Stomach (tissue), 8 donors: ENCODE measurements at regions not wholly inside any gene's neighbourhood (a gene's known extent, or its start where the extent isn't known, plus 50 kb on each side); places are given as distances from the start of the nearest gene placed in this dataset.

ENCODE experiments used
- DNase-seq, 2 donors: peaks; one replicate each; pipeline versions ENCODE4 v3.0.0 to v3.0.0-alpha.2; 2013 to 2019
- H3K27ac ChIP-seq, 5 donors: fragments of 200-600 bp in 4 of 5; sonication (generic) in 4 of 5; one replicate each; pipeline ENCODE4 v1.5.1; 2013 to 2019; ENCODE audit warnings: mild to moderate bottlenecking in 1 of 5, moderate library complexity in 1 of 5
- H3K27me3 ChIP-seq, 3 donors: fragments of 200-600 bp; sonication (generic); one replicate each; pipeline ENCODE4 v1.5.1; 2017 to 2019; ENCODE audit warnings: mixed run types in 1 of 3
- H3K36me3 ChIP-seq, 4 donors: fragments of 200-600 bp; sonication (generic); 1 replicate in 3 of 4; 2 replicates in 1 of 4; pipeline ENCODE4 v1.5.1; 2016 to 2019
- H3K4me1 ChIP-seq, 4 donors: fragments of 200-600 bp; sonication (generic); one replicate each; pipeline ENCODE4 v1.5.1; 2016 to 2019
- H3K4me3 ChIP-seq, 4 donors: fragments of 200-600 bp; sonication (generic) in 3 of 4; one replicate each; pipeline ENCODE4 v1.5.1; 2016 to 2019; ENCODE audit warnings: mild to moderate bottlenecking in 1 of 4
- H3K9me3 ChIP-seq, 4 donors: fragments of 200-600 bp; sonication (generic); one replicate each; pipeline ENCODE4 v1.5.1; 2016 to 2019
- EP300 ChIP-seq: sonication (generic); formaldehyde crosslinking; IDR thresholded peaks from one replicate; pipeline ENCODE4 v1.6.1; 2017; ENCODE audit warnings: antibody characterized with exemption
- POLR2A ChIP-seq, 4 donors: fragments of 450-650 bp; IDR thresholded peaks; one replicate each; pipeline ENCODE4 v1.6.1; 2016; ENCODE audit warnings: antibody characterized with exemption in 4 of 4, control low read depth in 2 of 4, mild to moderate bottlenecking in 1 of 4, moderate library complexity in 1 of 4
- POLR2AphosphoS5 ChIP-seq, 3 donors: sonication (generic); formaldehyde crosslinking; IDR thresholded peaks; one replicate each; pipeline ENCODE4 v1.6.1; 2016; ENCODE audit warnings: antibody characterized with exemption in 3 of 3
- WGBS, 5 donors: extraction: QIAGEN DNeasy Blood & Tissue Kit in 3 of 5; methylation state at CpG; one replicate each; pipeline versions ENCODE4 v1.1.5 to v1.1.7; 2013 to 2018; 5-methylcytosine and 5-hydroxymethylcytosine counted together
- intact Hi-C: fragments of 100-400 bp; cut with DNase I; formaldehyde crosslinking; loops from one replicate; pipeline ENCODE4 v1.15.1; 2023; ENCODE audit warnings: low total_unique reads
- TF ChIP-seq, protein P1 (sequence below), 7 experiments: fragments of 450-650 bp in 4 of 7; fragments of 200-600 bp in 3 of 7; sonication (generic) in 3 of 7; IDR thresholded peaks; one replicate each; pipeline ENCODE4 v1.5.1; 2016 to 2019; ENCODE audit warnings: antibody characterized with exemption in 7 of 7, control low read depth in 2 of 7, mild to moderate bottlenecking in 1 of 7
- donor health status: healthy with polysubstance abuse.
- donor health status: Bipolar disorder and iron deficiency.
- donor health status: healthy.

DNA sequence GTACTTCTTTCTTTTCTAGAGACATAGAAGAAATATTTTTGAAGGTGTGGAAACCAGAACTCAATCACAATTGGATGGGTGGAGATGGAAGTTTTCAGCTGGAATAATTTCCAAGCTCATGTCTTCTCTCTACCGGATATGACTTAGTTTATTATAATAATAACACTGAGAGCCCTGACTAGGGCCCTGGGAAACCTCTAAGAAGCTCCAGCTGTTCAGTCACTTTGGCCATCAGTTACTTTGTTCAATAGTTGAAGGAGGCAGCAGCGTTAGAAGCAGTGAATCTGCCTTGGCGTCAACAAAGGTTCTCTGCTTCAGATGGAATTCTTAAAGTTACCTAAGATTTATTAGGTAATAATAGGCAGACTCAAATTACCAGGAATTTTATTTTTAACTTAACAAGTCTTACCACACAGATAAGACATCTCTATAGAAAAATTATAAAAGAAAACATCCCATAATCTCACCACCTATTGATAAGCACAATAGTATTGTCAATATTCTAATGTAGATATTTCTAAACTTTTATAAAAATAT is 293.8 kb upstream of the CHAC2 start:
- Histone ChIP-seq H3K9me3 (no peaks in the 10 kb centered on the region), H3K27ac (no peak overlapping the region), H3K4me3 (no peak overlapping the region), H3K27me3 (no peaks in the 10 kb centered on the region), H3K4me1 (no peaks in the 10 kb centered on the region), H3K36me3 (no peaks in the 10 kb centered on the region)
- TF ChIP-seq, protein P1, sequence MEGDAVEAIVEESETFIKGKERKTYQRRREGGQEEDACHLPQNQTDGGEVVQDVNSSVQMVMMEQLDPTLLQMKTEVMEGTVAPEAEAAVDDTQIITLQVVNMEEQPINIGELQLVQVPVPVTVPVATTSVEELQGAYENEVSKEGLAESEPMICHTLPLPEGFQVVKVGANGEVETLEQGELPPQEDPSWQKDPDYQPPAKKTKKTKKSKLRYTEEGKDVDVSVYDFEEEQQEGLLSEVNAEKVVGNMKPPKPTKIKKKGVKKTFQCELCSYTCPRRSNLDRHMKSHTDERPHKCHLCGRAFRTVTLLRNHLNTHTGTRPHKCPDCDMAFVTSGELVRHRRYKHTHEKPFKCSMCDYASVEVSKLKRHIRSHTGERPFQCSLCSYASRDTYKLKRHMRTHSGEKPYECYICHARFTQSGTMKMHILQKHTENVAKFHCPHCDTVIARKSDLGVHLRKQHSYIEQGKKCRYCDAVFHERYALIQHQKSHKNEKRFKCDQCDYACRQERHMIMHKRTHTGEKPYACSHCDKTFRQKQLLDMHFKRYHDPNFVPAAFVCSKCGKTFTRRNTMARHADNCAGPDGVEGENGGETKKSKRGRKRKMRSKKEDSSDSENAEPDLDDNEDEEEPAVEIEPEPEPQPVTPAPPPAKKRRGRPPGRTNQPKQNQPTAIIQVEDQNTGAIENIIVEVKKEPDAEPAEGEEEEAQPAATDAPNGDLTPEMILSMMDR (IDR thresholded peaks at IDR 0.05) = no peak
- TF ChIP-seq POLR2A (IDR thresholded peaks at IDR 0.05) = no peak
- no peak for TF ChIP-seq EP300
- no peak for TF ChIP-seq POLR2AphosphoS5 (IDR thresholded peaks at IDR 0.05)
- WGBS, 5 donors = 67 to 76% (median 69%) methylated on average over 3 of the region's 3 CpGs
- intact Hi-C loops = no loop called here
- peak in 1 of 2 donors; percentile 26 for DNase-seq

DNA sequence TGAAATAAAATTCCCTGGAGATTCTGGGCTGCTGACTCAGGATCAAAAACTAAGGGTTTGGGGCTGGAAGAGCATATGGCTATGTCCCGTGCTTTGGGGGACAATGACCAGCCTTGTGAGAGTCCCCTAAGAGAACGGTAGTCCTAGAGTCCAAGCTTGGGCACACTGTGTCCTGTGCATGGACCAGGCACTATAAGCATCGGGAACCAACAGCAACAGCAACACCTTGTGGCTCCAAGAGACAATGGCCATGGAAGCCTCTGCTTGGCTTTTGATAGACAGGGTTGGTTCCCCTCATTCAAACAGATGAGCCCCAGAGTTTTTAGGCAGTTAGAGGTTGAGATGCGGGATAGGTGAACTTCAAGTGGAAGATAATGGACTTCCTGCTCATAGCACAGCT is 294.4 kb upstream of the CHAC2 start:
- H3K4me3 ChIP-seq = no peak overlapping the region
- H3K27ac ChIP-seq = no peak overlapping the region
- TF ChIP-seq POLR2AphosphoS5 (IDR thresholded peaks at IDR 0.05) (no peak), EP300 (no peak), POLR2A (IDR thresholded peaks at IDR 0.05) (no peak)
- TF ChIP-seq, protein P1 (IDR thresholded peaks at IDR 0.05) = peak in 1 of 7 experiments; percentile 11
- H3K9me3 ChIP-seq = no peaks in the 10 kb centered on the region
- no peaks in the 10 kb centered on the region for H3K27me3 ChIP-seq
- no peaks in the 10 kb centered on the region for H3K36me3 ChIP-seq
- H3K4me1 ChIP-seq = no peaks in the 10 kb centered on the region
- WGBS, 5 donors = 64 to 78% (median 68%) methylated on average over 4 of the region's 4 CpGs
- peak in 1 of 2 donors; percentile 6 for DNase-seq
- intact Hi-C loops = no loop called here

DNA sequence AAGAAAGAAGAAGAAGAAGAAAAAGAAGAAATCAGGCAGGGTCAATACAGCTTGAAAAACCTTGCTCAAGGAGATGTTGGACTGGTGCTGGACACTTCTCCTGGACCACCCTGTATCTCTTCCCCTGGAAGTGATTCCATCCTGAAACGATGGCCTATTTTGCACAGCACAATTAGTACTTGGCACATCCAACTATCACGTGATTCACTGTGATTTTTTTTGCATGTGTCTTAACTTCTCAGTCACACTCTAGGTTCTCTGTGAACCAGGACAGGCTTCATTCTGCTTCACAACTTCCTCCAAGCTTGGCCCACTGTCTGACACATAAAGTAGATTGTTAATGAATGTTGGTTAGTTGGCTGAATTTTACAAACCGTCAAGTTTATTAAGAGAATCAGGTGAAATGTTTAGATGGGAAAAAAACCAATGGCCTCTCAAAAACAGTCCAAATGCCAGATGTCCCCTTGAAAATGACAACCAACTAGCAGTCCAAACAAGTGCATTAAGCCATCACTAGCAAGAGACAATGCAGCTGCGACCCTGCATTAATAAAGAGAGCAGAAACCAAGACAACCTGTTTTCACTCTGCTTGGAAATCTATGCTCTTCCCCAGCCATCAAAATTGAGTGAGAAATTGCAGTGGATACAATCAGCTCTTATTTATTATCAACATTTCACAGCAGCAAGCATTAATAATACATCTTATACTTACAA is 300.0 kb upstream of the CHAC2 start:
- Histone ChIP-seq H3K27ac (no peak overlapping the region), H3K27me3 (no peaks in the 10 kb centered on the region), H3K9me3 (no peaks in the 10 kb centered on the region), H3K4me3 (no peak overlapping the region), H3K4me1 (no peaks in the 10 kb centered on the region), H3K36me3 (no peaks in the 10 kb centered on the region)
- intact Hi-C loops = no loop called here
- TF ChIP-seq POLR2AphosphoS5 (IDR thresholded peaks at IDR 0.05) = no peak
- no peak for TF ChIP-seq POLR2A (IDR thresholded peaks at IDR 0.05)
- TF ChIP-seq, protein P1 (IDR thresholded peaks at IDR 0.05) = no peak
- no peak for TF ChIP-seq EP300
- WGBS, 5 donors = 49 to 77% (median 66%) methylated on average over 4 of the region's 4 CpGs
- DNase-seq = peak in 1 of 2 donors; percentile 72

DNA sequence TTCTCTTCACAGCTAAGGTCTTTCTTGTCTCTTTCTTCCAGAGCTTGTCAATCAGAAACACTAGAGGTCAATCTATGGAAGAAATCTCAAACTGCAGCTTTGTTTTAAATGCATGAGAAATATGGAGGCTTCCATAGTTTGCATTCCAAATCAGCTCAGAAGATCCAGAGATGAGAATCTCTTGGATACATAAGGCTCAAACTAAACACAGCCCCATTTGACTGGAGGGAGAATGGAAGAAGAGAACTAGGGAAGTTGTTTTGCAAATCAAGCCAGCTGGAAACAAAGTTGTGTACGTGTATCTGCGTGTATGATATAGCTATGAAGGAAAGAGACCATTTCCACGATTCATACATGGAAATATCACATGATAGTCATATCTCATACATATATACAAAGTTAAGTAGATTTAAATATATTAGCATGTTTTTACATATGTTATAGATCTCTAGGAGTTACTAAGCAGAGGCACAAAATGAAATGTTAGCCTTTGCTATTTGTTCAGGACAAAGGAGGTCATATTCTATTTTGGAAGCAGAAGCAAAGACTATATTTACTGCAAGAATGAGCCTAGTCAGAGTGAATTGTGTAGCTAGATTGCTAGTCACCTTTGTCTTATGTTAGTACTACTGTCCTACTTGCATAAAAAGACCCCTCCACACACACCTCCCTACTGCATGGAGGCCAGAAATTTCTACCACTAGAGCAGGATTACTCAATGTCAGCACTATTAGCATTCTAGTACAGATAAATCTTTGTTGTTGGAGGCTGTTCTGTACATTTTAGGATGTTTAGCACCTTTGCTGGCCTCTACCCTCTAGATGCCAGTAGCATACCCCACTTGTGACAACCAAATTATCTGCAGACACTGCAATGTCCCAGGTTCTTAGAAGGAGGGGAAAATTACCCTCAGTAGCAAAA is 303.5 kb upstream of the CHAC2 start:
- no peaks in the 10 kb centered on the region for H3K36me3 ChIP-seq
- WGBS, 5 donors = 55 to 86% (median 71%) methylated on average over 3 of the region's 3 CpGs
- H3K9me3 ChIP-seq = no peaks in the 10 kb centered on the region
- H3K4me1 ChIP-seq = no peaks in the 10 kb centered on the region
- TF ChIP-seq, protein P1 (IDR thresholded peaks at IDR 0.05) = no peak
- TF ChIP-seq POLR2AphosphoS5 (IDR thresholded peaks at IDR 0.05) = no peak
- no peak for TF ChIP-seq POLR2A (IDR thresholded peaks at IDR 0.05)
- no peak for TF ChIP-seq EP300
- H3K27ac ChIP-seq = no peak overlapping the region
- no peak for DNase-seq
- H3K27me3 ChIP-seq = no peaks in the 10 kb centered on the region
- intact Hi-C loops = no loop called here
- no peak overlapping the region for H3K4me3 ChIP-seq
